Stimulated activated CD8-positive, alpha-beta memory T cell treated with anti-CD3 and anti-CD28 coated beads, Interleukin-7, amount 100 ng/mL, for 48 hours (primary cell): ENCODE measurements at regions not wholly inside any gene's neighbourhood (a gene's known extent, or its start where the extent isn't known, plus 50 kb on each side); places are given as distances from the start of the nearest gene placed in this dataset.
"Not testable (repeated sequence)": the region's sequence is repeated elsewhere in the genome, so short reads cannot be mapped to it uniquely, and the experiment has no call there.

Source experiments
- DNase-seq, 2 donors: peaks; one replicate each; pipeline ENCODE4 v3.0.0-alpha.2; 2020; ENCODE audit warnings: low read depth in 1 of 2; ENCODE audit errors: extremely low read depth in 1 of 2

DNA sequence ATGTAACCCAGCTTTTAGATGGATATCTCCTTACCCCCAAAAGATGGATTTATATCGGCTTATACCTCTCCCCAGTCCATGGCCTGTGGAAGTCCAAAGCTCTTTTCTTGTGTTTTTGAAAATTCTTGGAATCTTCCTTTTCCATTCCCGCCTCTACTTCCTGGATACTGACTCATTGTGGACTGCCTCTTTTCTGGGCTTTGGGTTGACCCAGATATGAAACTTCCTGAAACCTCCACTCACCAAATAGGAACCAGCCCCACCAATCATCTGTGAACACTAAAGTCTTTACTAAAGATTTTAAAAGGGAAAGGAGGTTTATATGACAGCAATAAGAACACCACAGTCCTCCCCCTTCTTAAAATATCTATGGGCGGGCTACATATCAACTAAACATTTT is 163.4 kb upstream of the SYN3 start:
- no peak for DNase-seq

GRCh38 chr22:33220476-33221080 is 162.4 kb upstream of the SYN3 start:
- no peak for DNase-seq

- DNase-seq = no peak
Measured at GRCh38 chr22:33219648-33220384, 161.6 kb upstream of the SYN3 start.

DNA sequence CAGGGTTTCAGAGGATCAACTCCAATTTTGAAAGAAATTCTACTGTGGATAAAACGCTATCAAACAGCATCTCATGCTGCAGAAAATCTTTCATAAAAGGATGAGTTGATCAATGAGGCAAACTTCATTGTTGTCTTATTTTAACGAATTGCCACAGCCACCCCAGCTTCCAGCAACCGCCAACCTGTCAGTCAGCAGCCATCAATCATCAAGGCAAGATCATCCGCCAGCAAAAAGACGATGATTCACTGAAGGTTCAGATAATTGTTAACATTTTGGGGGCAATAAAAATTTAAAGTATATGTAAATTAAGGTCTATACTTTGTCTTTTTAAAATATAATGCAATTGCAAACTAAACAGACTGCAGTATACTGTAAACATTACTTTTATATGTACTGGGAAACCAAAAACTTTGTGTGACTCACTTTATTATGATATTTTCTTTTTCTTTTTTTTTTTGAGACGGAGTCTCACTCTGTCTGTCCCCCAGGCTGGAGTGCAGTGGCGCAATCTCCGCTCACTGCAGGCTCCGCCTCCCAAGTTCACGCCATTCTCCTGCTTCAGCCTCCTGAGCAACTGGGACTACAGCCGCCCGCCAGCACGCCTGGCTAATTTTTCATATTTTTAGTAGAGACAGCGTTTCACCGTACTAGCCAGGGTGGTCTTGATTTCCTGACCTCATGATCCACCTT is 155.3 kb upstream of the SYN3 start:
- DNase-seq = no peak

- DNase-seq = no peak
Measured at GRCh38 chr22:33209930-33210784, 152.0 kb upstream of the SYN3 start.

DNA sequence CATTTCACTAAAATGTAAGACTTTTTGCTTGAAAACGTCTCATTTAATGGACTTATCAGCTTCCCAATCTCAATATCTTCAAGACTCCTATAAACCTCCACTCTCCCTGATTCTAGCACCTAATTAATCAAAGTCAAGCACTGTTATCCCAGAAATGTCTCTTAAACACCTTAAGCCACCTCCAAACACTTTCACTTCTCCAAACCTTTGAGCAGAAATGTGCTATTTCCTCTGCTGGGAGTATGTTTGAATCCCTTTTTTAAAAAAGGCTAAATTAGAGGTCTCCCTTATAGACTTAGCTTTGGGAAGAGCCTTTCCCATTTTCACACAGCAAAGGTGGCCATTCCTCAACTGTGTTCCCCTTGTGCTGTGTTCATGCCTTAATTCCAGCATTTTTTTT is 146.2 kb upstream of the SYN3 start:
- DNase-seq = no peak

DNA sequence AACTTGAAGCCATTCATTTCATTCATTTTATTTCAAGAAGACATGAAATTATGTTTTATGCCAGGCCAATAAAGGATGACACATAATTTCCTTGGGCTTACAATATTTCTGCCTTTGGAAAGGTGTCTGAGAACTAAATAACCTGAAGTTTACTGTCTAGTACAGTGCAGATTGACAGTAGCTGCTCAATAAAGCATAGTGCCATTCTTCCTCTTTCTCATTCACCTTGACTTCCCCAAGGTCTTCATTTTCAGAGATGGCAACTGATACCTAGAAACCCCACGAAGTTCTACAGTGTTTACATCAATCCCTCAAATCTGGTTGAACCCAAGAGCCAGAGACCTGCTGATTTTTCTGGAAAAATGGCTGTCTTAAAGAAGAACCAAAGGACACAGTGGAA is 144.3 kb upstream of the SYN3 start:
- DNase-seq = no peak

DNA sequence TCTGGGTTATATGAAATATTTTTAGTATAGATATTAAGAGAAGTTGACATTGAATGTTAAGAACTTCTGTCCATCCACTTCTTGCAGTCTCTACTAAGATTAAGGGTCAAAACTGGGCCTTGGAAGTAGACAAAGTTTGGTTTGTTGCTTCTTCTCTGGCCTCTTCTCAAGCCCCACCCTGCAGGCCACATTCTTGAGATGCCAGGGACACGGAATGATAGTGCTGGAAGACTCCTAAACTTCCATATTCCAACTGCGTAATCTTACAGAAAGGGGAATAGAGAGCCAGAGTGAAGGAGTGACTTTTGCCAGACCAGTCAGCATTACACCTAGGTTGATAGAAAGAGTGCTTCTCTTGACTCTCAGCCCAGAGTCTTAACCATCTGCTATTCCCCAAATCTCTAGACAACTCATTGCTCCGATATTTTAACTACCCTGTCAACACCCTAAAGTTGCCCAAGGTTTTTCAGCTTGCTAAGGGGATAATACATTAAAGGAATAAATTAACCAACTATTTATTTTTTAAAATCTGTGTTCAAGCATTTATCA is 136.4 kb upstream of the SYN3 start:
- DNase-seq = no peak

DNA sequence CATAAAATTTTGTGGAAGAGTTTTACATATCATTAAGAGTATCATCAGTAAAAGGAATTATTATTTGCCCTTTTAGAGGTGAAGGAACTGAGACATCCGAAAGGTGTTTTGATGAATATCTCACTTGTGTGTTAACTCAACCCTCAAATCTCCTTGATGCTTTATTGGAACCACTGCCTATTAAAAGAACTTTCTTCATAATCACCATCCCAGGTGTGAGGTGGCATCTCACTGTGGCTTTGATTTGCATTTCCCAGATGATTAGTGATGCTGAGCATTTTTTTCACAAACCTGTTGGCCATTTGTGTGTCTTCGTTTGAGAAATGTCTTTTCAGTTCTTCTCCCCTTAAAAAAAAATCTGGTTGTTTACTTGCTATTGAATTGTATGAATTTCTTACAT is 134.0 kb upstream of the SYN3 start:
- no peak for DNase-seq

DNA sequence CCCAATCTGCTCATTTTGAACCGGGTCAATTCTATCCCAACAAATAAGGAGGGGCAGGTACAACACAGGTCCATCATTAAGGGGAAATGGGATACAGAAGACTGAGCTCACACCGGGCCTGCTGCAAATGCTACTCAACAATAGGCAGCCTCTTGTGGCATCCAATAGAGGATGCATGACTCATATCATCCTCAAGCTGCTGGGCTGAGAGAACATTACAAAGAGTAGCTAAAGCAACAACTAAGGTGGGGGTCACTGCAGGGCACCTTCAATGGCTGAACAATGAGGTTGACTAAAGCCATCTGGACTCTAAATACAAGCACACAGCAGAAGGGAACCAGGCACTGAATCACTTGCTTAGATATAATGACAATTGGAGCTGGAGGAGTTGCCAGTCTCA is 130.1 kb upstream of the SYN3 start:
- no peak for DNase-seq

DNA sequence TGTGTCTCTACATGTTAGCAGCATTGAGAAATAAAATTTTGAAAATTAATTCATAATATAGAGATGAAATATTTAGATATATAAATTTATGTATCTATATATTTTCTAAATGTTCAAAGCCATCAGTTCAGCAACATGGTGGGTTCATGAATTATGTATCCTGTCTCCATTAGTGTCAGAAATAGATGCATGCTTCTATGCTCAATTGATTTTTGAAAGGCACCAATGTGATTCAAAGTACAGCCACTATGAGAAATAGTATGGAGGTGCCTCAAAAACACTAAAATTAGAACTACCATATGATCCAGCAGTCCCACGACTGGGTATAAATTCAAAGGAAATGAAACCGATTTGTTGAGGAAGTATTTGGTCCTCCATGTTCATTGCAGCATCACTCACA is 128.6 kb upstream of the SYN3 start:
- no peak for DNase-seq

- DNase-seq = no peak
Measured at GRCh38 chr22:33180356-33180755, 122.2 kb upstream of the SYN3 start.

GRCh38 chr22:33167998-33168790 is 110.0 kb upstream of the SYN3 start:
- DNase-seq = no peak

DNA sequence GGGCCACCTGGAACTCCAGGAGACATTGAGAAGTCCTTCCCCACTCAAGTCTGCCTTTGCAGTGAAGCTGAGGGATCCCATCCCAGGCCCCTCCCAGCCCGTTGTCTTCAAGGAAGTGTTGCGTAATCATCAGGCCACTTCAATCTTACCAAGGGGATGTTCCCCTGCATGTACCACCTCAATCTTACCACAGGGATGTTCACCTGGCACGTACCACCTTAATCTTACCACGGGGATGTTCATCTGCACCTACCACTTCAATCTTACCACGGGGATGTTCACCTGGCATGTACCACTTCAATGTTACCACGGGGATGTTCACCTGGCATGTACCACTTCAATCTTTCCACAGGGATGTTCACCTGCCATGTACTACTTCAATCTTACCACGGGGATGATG is 108.0 kb upstream of the SYN3 start:
- no peak for DNase-seq

DNA sequence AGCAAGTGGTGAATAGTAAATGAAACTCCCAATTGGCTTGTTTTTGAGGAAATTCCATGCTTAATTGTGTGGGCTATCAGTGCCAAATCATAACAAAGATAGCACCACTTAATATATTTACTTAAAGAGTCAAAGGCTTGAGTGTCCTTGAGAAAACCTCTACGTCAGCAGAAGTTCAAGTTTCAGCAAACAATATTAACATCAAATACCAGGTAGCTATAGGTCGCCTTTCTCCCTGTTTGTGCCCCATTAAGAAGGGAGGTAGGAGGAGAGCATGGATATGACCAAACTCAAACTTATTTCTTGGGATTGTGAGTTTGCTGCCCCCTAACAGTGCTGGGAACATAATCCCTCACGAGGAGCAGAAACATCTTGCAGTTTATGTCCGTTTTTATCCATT is 105.6 kb upstream of the SYN3 start:
- DNase-seq = no peak

DNA sequence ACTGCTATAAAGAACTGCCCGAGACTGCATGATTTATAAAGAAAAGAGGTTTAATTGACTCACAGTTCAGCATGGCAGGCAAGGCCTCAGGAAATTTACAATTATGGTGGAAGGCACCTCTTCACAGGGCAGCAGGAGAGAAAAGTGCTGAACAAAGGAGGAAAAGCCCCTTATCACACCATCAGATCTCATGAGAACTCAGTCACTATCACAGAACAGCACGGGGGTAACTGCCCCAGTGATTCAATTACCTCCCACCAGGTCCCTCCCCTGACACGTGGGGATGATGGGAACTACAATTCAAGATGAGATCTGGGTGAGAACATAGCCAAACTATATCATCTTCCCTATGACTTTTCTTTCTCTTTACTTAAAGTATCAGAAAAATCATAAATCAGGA is 104.0 kb upstream of the SYN3 start:
- no peak for DNase-seq

GRCh38 chr22:33160525-33160924 is 102.3 kb upstream of the SYN3 start:
- no peak for DNase-seq

DNA sequence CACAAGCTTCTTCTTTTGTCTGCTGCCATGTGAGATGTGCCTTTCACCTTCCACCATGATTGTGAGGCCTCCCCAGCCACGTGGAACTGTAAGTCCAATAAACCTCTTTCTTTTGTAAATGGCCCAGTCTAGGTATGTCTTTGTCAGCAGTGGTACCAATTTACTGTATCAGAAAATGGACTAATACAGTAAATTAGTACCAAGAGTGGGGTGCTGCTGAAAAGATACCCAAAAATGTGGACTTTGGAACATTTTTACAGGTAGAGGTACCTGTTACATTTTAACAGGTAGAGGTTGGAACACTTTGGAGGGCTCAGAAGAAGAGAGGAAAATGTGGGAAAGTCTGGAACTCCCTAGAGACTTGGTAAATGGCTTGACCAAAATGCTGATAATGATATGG is 96.8 kb upstream of the SYN3 start:
- not testable (repeated sequence) for DNase-seq

GRCh38 chr22:33149611-33150010 is 91.4 kb upstream of the SYN3 start:
- DNase-seq = no peak

- DNase-seq = no peak
Measured at GRCh38 chr22:33144721-33145120, 86.5 kb upstream of the SYN3 start.
